ENCODE measurements at regions not wholly inside any gene's neighbourhood (a gene's known extent, or its start where the extent isn't known, plus 50 kb on each side); places are given as distances from the start of the nearest gene placed in this dataset.

- TF ChIP-seq, protein P1, sequence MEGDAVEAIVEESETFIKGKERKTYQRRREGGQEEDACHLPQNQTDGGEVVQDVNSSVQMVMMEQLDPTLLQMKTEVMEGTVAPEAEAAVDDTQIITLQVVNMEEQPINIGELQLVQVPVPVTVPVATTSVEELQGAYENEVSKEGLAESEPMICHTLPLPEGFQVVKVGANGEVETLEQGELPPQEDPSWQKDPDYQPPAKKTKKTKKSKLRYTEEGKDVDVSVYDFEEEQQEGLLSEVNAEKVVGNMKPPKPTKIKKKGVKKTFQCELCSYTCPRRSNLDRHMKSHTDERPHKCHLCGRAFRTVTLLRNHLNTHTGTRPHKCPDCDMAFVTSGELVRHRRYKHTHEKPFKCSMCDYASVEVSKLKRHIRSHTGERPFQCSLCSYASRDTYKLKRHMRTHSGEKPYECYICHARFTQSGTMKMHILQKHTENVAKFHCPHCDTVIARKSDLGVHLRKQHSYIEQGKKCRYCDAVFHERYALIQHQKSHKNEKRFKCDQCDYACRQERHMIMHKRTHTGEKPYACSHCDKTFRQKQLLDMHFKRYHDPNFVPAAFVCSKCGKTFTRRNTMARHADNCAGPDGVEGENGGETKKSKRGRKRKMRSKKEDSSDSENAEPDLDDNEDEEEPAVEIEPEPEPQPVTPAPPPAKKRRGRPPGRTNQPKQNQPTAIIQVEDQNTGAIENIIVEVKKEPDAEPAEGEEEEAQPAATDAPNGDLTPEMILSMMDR (IDR thresholded peaks at IDR 0.05) = peak; percentile 33; the same call in 2 of the 3 replicates
- TF ChIP-seq EP300 (IDR thresholded peaks at IDR 0.05) (no peak; a peak in 2 of 5 replicates), POLR2A (IDR thresholded peaks at IDR 0.05; ENCODE audit: low read length) (no peak), CHD2 (IDR thresholded peaks at IDR 0.05; ENCODE audit: low read length, partially characterized antibody) (no peak), FOSB (CRISPR knock-in tag; IDR thresholded peaks at IDR 0.05) (no peak), NPAS2 (CRISPR knock-in tag; IDR thresholded peaks at IDR 0.05; ENCODE audit: borderline replicate concordance) (no peak), POLR2AphosphoS2 (conservative IDR thresholded peaks at IDR 0.05; ENCODE audit: low read length) (no peak)
- TF ChIP-seq, protein P2, sequence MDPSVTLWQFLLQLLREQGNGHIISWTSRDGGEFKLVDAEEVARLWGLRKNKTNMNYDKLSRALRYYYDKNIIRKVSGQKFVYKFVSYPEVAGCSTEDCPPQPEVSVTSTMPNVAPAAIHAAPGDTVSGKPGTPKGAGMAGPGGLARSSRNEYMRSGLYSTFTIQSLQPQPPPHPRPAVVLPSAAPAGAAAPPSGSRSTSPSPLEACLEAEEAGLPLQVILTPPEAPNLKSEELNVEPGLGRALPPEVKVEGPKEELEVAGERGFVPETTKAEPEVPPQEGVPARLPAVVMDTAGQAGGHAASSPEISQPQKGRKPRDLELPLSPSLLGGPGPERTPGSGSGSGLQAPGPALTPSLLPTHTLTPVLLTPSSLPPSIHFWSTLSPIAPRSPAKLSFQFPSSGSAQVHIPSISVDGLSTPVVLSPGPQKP (IDR thresholded peaks at IDR 0.05; ENCODE audit: low read depth, low read length) = no peak
Observed at GRCh38 chr4:144355811-144356757, 215.6 kb upstream of the GYPA start.

Measured in A549 (cell line).